ENCODE measurements at regions not wholly inside any gene's neighbourhood (a gene's known extent, or its start where the extent isn't known, plus 50 kb on each side); places are given as distances from the start of the nearest gene placed in this dataset.
"Not testable (repeated sequence)": the region's sequence is repeated elsewhere in the genome, so short reads cannot be mapped to it uniquely, and the experiment has no call there.

GRCh38 chr10:126744571-126744970 lies 74.1 kb upstream of the C10orf90 start:
- POLR2A ChIA-PET, result no interaction called here
- no peak overlapping the region for H3K4me3 ChIP-seq (ENCODE audit: low read depth, low read length)
- CTCF ChIA-PET, result interaction anchor here (1.6 kb wide), 1 partner anchor 9 kb away, joined by 4 read pairs; no protein-coding TSS in a partner anchor
- TF ChIP-seq, protein P1, sequence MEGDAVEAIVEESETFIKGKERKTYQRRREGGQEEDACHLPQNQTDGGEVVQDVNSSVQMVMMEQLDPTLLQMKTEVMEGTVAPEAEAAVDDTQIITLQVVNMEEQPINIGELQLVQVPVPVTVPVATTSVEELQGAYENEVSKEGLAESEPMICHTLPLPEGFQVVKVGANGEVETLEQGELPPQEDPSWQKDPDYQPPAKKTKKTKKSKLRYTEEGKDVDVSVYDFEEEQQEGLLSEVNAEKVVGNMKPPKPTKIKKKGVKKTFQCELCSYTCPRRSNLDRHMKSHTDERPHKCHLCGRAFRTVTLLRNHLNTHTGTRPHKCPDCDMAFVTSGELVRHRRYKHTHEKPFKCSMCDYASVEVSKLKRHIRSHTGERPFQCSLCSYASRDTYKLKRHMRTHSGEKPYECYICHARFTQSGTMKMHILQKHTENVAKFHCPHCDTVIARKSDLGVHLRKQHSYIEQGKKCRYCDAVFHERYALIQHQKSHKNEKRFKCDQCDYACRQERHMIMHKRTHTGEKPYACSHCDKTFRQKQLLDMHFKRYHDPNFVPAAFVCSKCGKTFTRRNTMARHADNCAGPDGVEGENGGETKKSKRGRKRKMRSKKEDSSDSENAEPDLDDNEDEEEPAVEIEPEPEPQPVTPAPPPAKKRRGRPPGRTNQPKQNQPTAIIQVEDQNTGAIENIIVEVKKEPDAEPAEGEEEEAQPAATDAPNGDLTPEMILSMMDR (IDR thresholded peaks at IDR 0.05; ENCODE audit: insufficient read depth, low read length, missing control alignments), result no peak
- DNase-seq (ENCODE audit: low read depth, low spot score), result no peak

DNA sequence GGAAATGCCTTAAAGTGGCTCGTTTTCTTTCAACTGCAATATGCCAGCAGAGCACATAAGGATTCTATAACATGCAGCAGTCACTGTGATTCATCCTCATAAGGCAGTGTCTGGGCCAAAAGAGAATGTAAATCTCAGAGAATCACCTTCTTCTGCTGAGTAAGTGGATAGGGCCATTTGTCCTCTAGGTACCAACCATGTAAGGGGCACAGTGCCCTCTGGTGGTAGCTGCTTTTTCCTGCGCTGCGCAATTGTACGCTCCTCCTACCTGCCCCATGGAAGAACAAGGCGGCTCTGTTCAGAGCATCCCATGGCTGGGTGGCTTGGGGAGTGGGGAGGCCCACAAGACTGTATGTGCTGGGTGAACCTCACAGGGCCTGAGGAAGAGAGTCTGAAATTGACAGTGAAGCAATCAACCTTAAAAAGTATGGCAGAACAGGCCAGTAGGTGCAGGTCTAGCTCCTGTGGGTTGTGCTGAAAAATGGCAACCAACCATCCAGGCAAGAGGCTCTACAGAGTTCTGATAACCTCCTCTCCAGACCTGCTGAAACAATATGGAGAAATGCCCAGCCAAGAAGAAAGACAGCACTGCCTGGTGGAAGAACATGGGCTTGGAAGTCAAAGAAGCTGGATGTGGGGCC lies 78.6 kb upstream of the C10orf90 start:
- POLR2A ChIA-PET, result no interaction called here
- no peak overlapping the region for H3K4me3 ChIP-seq (ENCODE audit: low read depth, low read length)
- DNase-seq (ENCODE audit: low read depth, low spot score), result peak; percentile 41
- TF ChIP-seq, protein P1 (IDR thresholded peaks at IDR 0.05; ENCODE audit: insufficient read depth, low read length, missing control alignments), result peak; percentile 90
- CTCF ChIA-PET, result interaction anchor here (0.6 to 5.7 kb wide), 21 partner anchors 9 to 880 kb away, joined by 3 to 53 read pairs (median 4); no protein-coding TSS in a partner anchor

DNA sequence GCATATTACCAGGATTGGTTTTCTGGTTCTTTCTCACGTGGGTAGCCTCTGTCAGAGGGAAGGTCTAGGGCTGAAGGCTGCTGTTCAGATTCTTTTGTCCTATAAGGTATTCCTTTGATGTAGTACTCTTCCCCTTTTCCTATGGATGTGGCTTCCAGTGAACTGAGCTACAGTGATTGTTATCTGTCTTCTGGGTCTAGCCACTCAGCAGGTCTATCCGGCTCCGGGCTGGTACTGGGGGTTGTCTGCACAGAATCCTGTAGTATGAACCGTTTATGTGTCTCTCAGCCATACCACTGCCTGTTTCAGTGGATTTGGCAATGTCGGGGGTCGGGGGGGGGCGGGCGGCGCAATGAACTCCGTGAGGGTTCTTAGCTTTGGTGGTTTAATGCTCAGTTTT lies 84.5 kb upstream of the C10orf90 start:
- no peak overlapping the region for H3K4me3 ChIP-seq (ENCODE audit: low read depth, low read length)
- TF ChIP-seq, protein P1 (IDR thresholded peaks at IDR 0.05; ENCODE audit: insufficient read depth, low read length, missing control alignments), result no peak
- CTCF ChIA-PET, result interaction anchor here (0.8 kb wide), 1 partner anchor 258 kb away, joined by 3 read pairs; no protein-coding TSS in a partner anchor
- no peak for DNase-seq (ENCODE audit: low read depth, low spot score)
- POLR2A ChIA-PET, result no interaction called here

- POLR2A ChIA-PET, result no interaction called here
- CTCF ChIA-PET, result interaction anchor here (1.2 to 1.7 kb wide), 2 partner anchors 9 to 776 kb away, joined by 3 to 7 read pairs; no protein-coding TSS in a partner anchor
- no peak for DNase-seq (ENCODE audit: low read depth, low spot score)
- TF ChIP-seq, protein P1 (IDR thresholded peaks at IDR 0.05; ENCODE audit: insufficient read depth, low read length, missing control alignments), result no peak
- H3K4me3 ChIP-seq (ENCODE audit: low read depth, low read length), result no peak overlapping the region
Measured at GRCh38 chr10:126758867-126759266, 88.4 kb upstream of the C10orf90 start.

GRCh38 chr10:126759531-126759930 lies 89.0 kb upstream of the C10orf90 start:
- TF ChIP-seq, protein P1 (IDR thresholded peaks at IDR 0.05; ENCODE audit: insufficient read depth, low read length, missing control alignments), result no peak
- CTCF ChIA-PET, result interaction anchor here (1.2 to 1.7 kb wide), 2 partner anchors 10 to 777 kb away, joined by 3 to 7 read pairs; no protein-coding TSS in a partner anchor
- POLR2A ChIA-PET, result no interaction called here
- H3K4me3 ChIP-seq (ENCODE audit: low read depth, low read length), result no peak overlapping the region
- no peak for DNase-seq (ENCODE audit: low read depth, low spot score)

DNA sequence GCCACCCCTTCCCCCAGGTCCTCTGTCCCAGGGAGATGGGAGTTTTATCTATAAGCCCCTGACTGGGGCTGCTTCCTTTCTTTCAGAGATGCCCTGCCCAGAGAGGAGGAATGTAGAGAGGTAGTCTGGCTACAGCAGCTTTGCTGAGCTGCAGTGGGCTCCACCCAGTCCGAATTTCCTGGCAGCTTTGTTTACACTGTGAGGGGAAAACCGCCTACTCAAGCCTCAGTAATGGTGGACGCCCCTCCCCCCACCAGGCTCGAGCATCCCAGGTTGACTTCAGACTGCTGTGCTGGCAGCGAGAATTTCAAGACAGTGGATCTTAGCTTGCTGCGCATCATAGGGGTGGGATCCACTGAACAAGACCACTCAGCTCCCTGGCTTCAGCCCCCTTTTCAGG lies 96.2 kb upstream of the C10orf90 start:
- DNase-seq (ENCODE audit: low read depth, low spot score); POLR2A ChIA-PET; CTCF ChIA-PET; H3K4me3 ChIP-seq (ENCODE audit: low read depth, low read length): not testable (repeated sequence)

GRCh38 chr10:126770809-126771208 lies 100.3 kb upstream of the C10orf90 start:
- no peak overlapping the region for H3K4me3 ChIP-seq (ENCODE audit: low read depth, low read length)
- DNase-seq (ENCODE audit: low read depth, low spot score), result no peak
- TF ChIP-seq, protein P1 (IDR thresholded peaks at IDR 0.05; ENCODE audit: insufficient read depth, low read length, missing control alignments), result no peak
- POLR2A ChIA-PET, result no interaction called here
- CTCF ChIA-PET, result no interaction called here
